ENCODE measurements at regions not wholly inside any gene's neighbourhood (a gene's known extent, or its start where the extent isn't known, plus 50 kb on each side); places are given as distances from the start of the nearest gene placed in this dataset.
"Not testable (repeated sequence)": the region's sequence is repeated elsewhere in the genome, so short reads cannot be mapped to it uniquely, and the experiment has no call there.

GRCh38 chr9:2496934-2497333 is 124.7 kb upstream of the VLDLR start:
- DNase-seq (ENCODE audit: low spot score) = no peak

- no peak for DNase-seq (ENCODE audit: low spot score)
Measured at GRCh38 chr9:2497666-2498400, 123.8 kb upstream of the VLDLR start.

GRCh38 chr9:2502210-2502609 is 119.4 kb upstream of the VLDLR start:
- DNase-seq (ENCODE audit: low spot score) = no peak

- DNase-seq (ENCODE audit: low spot score) = no peak
Measured at GRCh38 chr9:2502760-2503159, 118.8 kb upstream of the VLDLR start.

- no peak for DNase-seq (ENCODE audit: low spot score)
Measured at GRCh38 chr9:2506321-2506720, 115.3 kb upstream of the VLDLR start.

GRCh38 chr9:2523591-2523990 is 98.0 kb upstream of the VLDLR start:
- DNase-seq (ENCODE audit: low spot score) = no peak

- no peak for DNase-seq (ENCODE audit: low spot score)
Measured at GRCh38 chr9:2524601-2525000, 97.0 kb upstream of the VLDLR start.

- DNase-seq (ENCODE audit: low spot score) = no peak
Measured at GRCh38 chr9:2525147-2525546, 96.4 kb upstream of the VLDLR start.

GRCh38 chr9:2526071-2526828 is 95.3 kb upstream of the VLDLR start:
- no peak for DNase-seq (ENCODE audit: low spot score)

- no peak for DNase-seq (ENCODE audit: low spot score)
Measured at GRCh38 chr9:2531481-2531880, 90.1 kb upstream of the VLDLR start.

- no peak for DNase-seq (ENCODE audit: low spot score)
Measured at GRCh38 chr9:2536511-2536910, 85.1 kb upstream of the VLDLR start.

GRCh38 chr9:2545881-2546490 is 75.6 kb upstream of the VLDLR start:
- no peak for DNase-seq (ENCODE audit: low spot score)

- DNase-seq (ENCODE audit: low spot score) = not testable (repeated sequence)
Measured at GRCh38 chr9:2555899-2556600, 65.5 kb upstream of the VLDLR start.

GRCh38 chr9:2557693-2558092 is 63.9 kb upstream of the VLDLR start:
- DNase-seq (ENCODE audit: low spot score) = no peak

- no peak for DNase-seq (ENCODE audit: low spot score)
Measured at GRCh38 chr9:2559192-2560152, 62.1 kb upstream of the VLDLR start.

GRCh38 chr9:2560180-2560579 is 61.4 kb upstream of the VLDLR start:
- DNase-seq (ENCODE audit: low spot score) = no peak

GRCh38 chr9:2565676-2566340 is 55.8 kb upstream of the VLDLR start:
- no peak for DNase-seq (ENCODE audit: low spot score)

GRCh38 chr9:2567922-2568321 is 53.7 kb upstream of the VLDLR start:
- no peak for DNase-seq (ENCODE audit: low spot score)

GRCh38 chr9:2568689-2569088 is 52.9 kb upstream of the VLDLR start:
- no peak for DNase-seq (ENCODE audit: low spot score)

- DNase-seq (ENCODE audit: low spot score) = peak; percentile 81
Measured at GRCh38 chr9:2570615-2571479, 50.7 kb upstream of the VLDLR start.

Measured in RKO (cell line).